HK-2 (cell line): ENCODE measurements at regions not wholly inside any gene's neighbourhood (a gene's known extent, or its start where the extent isn't known, plus 50 kb on each side); places are given as distances from the start of the nearest gene placed in this dataset.

Experiments
- DNase-seq: peaks from one replicate; pipeline ENCODE4 v3.0.0-alpha.2; 2018; ENCODE audit not compliant: unreplicated experiment

- DNase-seq: no peak
Observed at GRCh38 chr19:5235458-5236219, 105.0 kb downstream of the PTPRS start.

- no peak for DNase-seq
Observed at GRCh38 chr19:5234412-5234811, 106.2 kb downstream of the PTPRS start.

GRCh38 chr19:5232798-5233505, 107.7 kb downstream of the PTPRS start:
- no peak for DNase-seq

DNA sequence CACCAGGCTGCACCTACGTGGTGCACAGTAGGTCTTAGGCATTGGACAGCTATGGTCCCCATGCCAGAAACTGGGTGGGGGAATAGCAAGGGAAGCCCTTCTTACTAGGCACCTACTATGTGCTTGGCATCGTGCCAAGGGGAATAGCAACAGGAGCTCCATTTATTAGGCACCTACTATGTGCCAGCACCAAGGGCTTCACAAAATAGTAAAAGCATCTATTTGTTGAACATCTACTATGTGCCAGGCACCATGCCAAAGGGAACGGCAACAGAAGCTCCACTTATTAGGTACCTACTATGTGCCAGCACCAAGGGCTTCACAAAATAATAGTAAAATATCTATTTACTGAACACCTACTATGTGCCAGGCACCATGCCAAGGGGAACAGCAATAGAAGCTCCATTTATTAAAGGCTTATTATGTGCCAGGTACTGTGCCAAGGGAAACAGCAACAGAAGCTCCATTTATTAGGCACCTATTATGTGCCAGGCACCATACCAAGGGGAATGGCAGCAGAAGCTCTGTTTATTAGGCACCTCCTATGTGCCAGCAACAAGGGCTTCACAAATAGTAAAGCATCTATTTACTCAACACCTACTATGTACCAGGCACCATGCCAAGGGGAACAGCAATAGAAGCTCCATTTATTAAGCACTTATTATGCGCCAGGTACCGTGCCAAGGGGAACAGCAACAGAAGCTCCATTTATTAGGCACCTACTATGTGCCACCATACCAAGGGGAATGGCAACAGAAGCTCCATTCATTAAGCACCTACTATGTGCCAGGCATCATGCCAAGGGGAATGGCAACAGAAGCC, 108.5 kb downstream of the PTPRS start:
- no peak for DNase-seq

DNA sequence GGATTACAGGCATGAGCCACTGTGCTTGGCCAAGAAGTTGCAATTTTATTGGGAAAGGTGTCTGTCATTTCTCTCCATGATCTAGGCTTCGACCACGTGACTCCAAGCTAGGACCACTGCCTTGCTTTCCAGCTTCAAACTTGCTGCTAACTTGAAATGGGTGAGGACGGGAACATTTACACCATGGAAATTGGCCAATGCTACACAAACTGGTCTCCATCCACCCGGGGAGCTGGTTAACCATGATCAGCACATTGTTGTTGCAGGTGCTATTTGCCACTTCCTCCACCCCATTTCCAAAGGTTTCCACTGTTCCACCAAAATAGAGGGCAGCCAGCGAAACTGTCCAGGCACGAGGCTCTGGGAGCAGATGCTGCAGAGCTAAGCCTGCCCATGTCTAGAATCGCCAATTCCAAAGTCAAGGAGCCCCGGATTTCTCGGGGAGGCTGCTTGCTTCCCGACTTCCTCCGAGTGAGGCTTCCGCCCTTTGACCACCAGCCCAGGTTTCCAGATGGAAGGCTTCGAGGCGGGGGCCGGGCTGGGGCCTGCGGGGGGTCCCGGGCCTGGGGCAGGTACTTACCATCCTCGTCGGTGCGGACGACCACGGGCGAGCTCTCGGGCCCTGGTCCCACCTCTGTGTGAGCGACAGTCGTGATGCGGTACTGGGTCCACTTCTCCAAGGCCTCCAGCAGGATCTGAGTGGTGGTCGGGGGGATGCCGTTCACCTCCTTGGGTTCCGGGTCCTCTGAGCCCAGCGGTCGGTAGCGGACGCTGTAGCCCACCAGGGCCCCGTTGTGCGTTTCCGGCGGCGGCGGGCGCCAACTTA, 109.7 kb downstream of the PTPRS start:
- no peak for DNase-seq

DNA sequence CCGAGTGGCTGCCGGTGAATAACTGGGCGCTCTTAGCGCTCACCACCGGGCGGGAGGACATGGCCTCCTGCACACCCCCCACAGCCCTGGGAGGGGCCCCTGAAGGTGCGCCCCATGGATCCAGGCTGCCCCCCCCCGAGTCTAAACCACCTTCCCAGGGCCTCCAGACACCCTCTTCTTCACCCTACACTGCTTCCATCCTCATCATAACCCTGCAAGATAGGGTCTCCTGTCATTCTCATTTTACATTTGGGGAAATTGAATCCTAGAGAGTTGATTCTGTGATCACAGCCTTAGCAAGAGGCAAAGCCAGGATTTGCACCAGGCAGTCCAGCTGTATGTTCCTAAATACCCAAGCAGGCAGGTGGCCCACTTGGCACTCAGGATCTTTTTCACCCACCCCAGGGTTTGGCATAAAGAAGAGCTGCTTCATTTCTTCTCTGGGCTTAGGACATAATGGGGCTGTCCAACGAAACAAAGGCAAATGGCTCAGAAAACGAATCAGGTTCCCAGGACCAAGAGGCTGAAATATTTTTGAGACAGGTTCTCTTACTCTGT, 110.8 kb downstream of the PTPRS start:
- DNase-seq: no peak

GRCh38 chr19:5228932-5229777, 111.5 kb downstream of the PTPRS start:
- no peak for DNase-seq

- no peak for DNase-seq
Observed at GRCh38 chr19:5228490-5228889, 112.1 kb downstream of the PTPRS start.

DNA sequence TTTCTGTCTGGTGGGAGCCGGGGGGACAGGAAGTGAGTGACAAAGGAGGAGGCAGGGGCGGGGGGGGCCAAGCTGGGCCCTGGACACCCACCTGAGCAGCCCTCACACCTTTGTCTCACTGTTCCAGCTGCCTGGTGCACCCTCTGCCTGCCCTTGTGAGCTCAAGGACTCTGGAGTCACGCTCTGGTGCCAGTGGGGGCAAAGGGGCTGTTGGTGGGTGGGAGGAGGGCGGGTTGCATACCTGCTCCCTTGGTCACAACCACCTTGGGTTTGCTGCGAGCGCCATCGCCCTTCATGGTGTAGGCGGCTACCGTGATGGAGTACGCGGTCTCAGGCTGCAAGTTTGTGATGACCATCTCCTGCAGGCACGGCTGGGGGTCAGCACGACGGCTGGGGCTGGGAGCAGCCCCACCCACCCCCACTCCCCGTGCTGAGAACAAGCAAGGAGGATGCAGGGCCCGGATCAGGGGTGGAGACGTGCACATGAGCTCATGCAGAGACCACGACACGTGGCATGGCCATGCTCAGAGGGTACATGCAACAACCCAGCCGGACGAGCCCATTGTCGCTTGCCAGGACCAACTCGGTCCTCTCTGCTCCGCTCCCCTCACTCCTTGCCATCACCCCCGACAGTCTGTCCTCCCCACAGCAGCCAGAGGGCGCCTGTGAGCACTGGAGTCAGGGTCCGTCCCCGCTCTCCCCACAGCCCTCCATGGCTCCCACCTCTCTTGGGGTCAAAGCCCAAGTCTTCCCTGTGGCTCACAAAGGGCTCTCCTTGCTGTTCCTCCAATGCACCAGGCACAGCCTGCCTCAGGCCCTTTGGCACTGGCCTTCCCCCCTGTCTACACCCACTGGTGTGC, 114.9 kb downstream of the PTPRS start:
- peak; percentile 14 for DNase-seq

DNA sequence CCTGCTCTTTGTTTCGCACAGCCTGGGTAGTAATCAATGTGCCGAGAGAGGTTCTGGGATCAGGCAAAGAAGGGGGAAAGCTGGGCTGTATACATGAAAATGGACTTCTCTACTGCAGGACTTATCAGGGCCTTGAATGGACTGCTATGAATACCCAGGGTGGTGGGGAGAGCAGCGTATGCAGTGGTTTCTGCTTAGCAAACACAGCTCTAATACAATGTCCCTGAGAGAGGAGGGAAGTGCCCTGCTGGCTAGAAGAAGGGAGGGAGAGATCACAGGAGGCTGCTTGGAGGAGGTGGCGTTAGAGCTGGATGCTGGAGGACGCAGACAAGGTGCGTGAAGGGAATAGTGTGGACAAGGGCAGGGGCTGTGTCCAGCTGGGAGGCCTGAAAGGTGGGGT, 116.1 kb downstream of the PTPRS start:
- DNase-seq: no peak

- no peak for DNase-seq
Observed at GRCh38 chr19:5222821-5223321, 117.7 kb downstream of the PTPRS start.

- no peak for DNase-seq
Observed at GRCh38 chr19:5222178-5222577, 118.4 kb downstream of the PTPRS start.

- DNase-seq: no peak
Observed at GRCh38 chr19:5220866-5221265, 119.7 kb downstream of the PTPRS start.

DNA sequence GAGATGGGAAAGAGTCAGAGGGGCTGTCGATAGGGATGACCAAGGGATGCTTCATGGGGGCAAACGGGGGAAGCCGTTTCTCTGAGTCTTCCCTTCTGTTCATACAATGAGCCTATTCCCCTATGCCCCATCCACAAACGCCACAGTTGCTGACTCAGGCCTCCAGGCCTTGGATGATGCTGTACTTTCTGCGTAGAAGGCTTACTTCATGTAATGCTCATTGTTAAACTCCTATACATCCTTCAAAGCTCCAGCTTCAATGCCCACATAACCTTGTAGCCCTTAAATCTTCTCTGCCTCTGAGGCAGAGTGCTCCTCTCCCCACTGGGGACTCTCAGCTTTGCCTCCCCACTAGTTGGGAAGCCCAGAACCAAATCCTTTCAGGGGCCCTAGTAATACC, 120.3 kb downstream of the PTPRS start:
- DNase-seq: no peak

DNA sequence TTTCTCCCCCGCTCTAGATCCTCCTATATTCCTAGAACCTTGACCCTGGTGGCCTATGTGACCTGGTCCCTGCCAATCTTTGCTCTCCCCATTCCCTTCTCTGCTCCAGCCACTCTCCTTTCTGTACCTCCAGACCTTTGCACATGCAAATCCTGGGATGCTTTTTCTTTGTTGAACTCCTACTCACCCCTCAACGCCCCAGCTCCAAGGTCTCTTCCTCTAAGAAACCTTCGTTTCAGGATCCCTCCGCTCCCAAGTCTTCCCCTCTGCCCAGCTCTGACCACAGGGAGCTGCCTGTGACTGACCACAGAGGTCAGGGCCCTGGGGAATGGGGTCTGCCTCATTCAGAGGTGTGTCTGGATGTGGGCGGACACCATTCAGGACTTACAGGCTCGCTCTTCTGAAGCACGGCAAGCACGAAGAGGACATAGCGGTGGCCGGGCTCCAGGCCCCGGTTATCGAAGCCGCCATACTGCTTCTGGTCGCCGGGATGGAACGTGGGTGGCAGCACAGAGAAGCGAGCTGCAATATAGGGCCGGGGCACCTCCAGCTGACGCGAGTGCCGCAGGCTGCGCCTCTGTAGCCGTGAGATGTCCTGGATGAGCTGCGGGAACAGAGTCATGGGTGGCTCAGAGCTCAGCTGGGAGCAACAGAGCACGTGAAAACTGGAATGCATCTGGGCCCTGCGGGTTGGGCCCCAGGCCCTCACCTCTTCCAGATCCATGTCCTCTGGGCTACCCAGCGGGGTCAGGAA, 120.9 kb downstream of the PTPRS start:
- DNase-seq: no peak

DNA sequence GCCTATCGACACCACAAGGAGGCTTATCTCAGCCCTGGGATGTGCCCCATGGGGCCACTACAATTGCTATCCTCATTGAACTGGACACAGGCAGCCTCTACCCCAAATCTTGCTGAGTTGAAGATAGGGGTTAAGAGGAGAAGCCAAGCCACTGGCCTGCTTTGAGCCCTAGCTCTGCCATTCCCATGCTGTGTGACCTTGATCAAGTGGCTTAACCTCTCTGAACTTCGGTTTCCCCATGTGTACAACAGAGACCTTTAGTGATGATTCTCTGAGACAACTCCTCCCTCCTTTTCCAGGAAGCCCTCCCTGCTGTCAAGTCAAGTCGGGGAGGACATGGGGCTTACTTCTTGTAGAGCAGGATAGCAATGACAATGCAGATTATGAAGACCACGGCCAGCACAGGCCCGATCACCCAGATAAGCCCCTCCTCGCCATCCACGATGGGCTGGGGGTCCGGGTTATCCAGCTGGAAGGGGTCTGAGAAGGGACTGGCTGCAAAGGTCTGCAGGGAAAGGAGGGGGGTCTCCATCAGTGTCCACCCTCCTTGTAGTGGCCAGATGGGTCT, 121.6 kb downstream of the PTPRS start:
- no peak for DNase-seq

DNA sequence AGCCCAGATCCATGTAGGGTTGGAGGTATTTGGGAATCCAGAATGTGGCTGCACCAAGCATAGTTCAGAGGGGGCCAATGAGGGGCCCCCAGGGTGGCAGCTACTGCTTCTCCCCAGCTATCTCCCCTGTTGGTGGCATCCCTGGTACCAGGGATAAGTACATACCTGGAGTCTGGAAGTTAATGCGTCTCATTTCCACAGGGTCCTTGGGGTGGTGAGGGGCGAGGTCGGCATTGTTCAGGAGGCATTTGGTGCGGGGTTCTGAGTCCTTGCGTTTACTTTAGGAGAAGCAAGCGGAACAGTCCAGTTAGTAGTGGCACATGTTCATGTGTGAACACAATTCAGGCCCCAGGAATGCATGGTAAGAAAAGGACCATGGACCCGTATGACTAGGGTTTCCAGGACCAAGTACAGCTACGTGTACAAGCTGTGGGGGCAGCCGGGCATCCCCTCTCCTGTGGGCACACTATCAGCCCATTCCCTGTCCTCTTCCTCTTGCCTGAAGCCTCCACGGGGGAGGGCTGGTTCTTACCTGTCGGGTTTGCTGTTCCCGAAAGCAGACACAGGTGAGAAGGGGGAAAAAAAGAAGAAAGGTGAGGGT, 122.3 kb downstream of the PTPRS start:
- DNase-seq: no peak

GRCh38 chr19:5217171-5217570, 123.4 kb downstream of the PTPRS start:
- DNase-seq: no peak
